Left kidney (tissue), 1 donor: ENCODE measurements at regions not wholly inside any gene's neighbourhood (a gene's known extent, or its start where the extent isn't known, plus 50 kb on each side); places are given as distances from the start of the nearest gene placed in this dataset.

Source experiments
- DNase-seq: peaks from one replicate; pipeline ENCODE4 v3.0.0-alpha.2; 2013

- DNase-seq: no peak
Measured at GRCh38 chr4:153138736-153139135, 65.5 kb upstream of the TRIM2 start.

- no peak for DNase-seq
Measured at GRCh38 chr4:153140294-153140693, 63.9 kb upstream of the TRIM2 start.

- DNase-seq: no peak
Measured at GRCh38 chr4:153141238-153141637, 63.0 kb upstream of the TRIM2 start.

- peak; percentile 83 for DNase-seq
Measured at GRCh38 chr4:153142700-153143438, 61.4 kb upstream of the TRIM2 start.

- DNase-seq: peak; percentile 54
Measured at GRCh38 chr4:153143527-153144348, 60.5 kb upstream of the TRIM2 start.

- DNase-seq: no peak
Measured at GRCh38 chr4:153146031-153146430, 58.2 kb upstream of the TRIM2 start.

- no peak for DNase-seq
Measured at GRCh38 chr4:153146961-153147360, 57.3 kb upstream of the TRIM2 start.

- DNase-seq: no peak
Measured at GRCh38 chr4:153148791-153149190, 55.5 kb upstream of the TRIM2 start.

- DNase-seq: peak; percentile 86
Measured at GRCh38 chr4:153151535-153152455, 52.4 kb upstream of the TRIM2 start.

GRCh38 chr4:153152501-153153338 is 51.5 kb upstream of the TRIM2 start:
- peak; percentile 67 for DNase-seq

GRCh38 chr4:153153339-153153871 is 50.8 kb upstream of the TRIM2 start:
- peak; percentile 50 for DNase-seq

- peak; percentile 53 for DNase-seq
Measured at GRCh38 chr4:153154007-153154975, 50.0 kb upstream of the TRIM2 start.
